Activated CD4-positive, alpha-beta T cell treated with anti-CD3 and anti-CD28 coated beads, Interleukin-2, amount 10 ng/mL, durations not matched to agents 24 days and 14 days (primary cell): ENCODE measurements at regions not wholly inside any gene's neighbourhood (a gene's known extent, or its start where the extent isn't known, plus 50 kb on each side); places are given as distances from the start of the nearest gene placed in this dataset.

ENCODE experiments used
- DNase-seq: peaks from one replicate; pipeline ENCODE4 v3.0.0; 2022
- H3K27ac Mint-ChIP-seq: one replicate; pipeline ENCODE4 v1.8.0; 2022; ENCODE audit warnings: mild to moderate bottlenecking, mixed read lengths
- H3K27me3 Mint-ChIP-seq: one replicate; pipeline ENCODE4 v1.8.0; 2022; ENCODE audit warnings: mixed read lengths
- H3K36me3 Mint-ChIP-seq: one replicate; pipeline ENCODE4 v1.8.0; 2022; ENCODE audit warnings: low read depth, mild to moderate bottlenecking, mixed read lengths
- H3K4me1 Mint-ChIP-seq: one replicate; pipeline ENCODE4 v1.8.0; 2021; ENCODE audit warnings: mixed read lengths
- H3K4me3 Mint-ChIP-seq: one replicate; pipeline ENCODE4 v1.8.0; 2022; ENCODE audit warnings: mild to moderate bottlenecking, moderate library complexity, mixed read lengths
- H3K9me3 Mint-ChIP-seq: one replicate; pipeline ENCODE4 v1.8.0; 2021; ENCODE audit warnings: mixed read lengths
- intact Hi-C: fragments of 100-400 bp; cut with micrococcal nuclease; formaldehyde crosslinking; loops from one replicate; pipeline ENCODE4 v1.15.1; 2023

GRCh38 chr4:14528918-14529317, 473.4 kb upstream of the CPEB2 start:
- intact Hi-C loops = no loop called here
- no peak for DNase-seq
- no peaks in the 10 kb centered on the region for H3K4me1 Mint-ChIP-seq
- no peaks in the 10 kb centered on the region for H3K9me3 Mint-ChIP-seq
- H3K27me3 Mint-ChIP-seq = no peaks in the 10 kb centered on the region
- H3K4me3 Mint-ChIP-seq = no peak overlapping the region
- H3K36me3 Mint-ChIP-seq = no peaks in the 10 kb centered on the region
- H3K27ac Mint-ChIP-seq = no peak overlapping the region

DNA sequence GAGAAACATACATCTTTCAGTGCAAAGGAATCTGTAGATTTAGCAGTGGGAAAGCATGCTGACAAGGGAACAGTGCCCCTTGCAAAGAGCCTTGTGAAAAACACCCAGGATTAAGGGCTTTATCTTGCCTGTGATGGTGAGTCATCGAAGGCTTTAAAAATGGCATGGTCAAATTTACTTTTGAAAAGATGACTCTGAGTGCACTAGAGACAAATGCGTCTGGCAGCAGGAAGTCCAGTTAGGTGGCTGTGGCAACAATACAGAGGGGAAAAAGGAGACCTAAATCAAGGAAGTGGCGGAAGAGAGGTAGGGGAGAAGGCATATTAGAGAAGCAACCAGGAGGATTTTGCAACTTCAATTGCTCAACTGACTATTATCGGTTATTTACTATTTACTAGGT, 472.6 kb upstream of the CPEB2 start:
- Mint-ChIP-seq H3K36me3 (no peaks in the 10 kb centered on the region), H3K9me3 (no peaks in the 10 kb centered on the region), H3K4me1 (no peaks in the 10 kb centered on the region), H3K27me3 (no peaks in the 10 kb centered on the region), H3K4me3 (no peak overlapping the region), H3K27ac (no peak overlapping the region)
- no peak for DNase-seq
- intact Hi-C loops = no loop called here

- Mint-ChIP-seq H3K9me3 (no peaks in the 10 kb centered on the region), H3K27ac (no peak overlapping the region), H3K36me3 (no peaks in the 10 kb centered on the region), H3K27me3 (no peaks in the 10 kb centered on the region), H3K4me3 (no peak overlapping the region), H3K4me1 (no peaks in the 10 kb centered on the region)
- intact Hi-C loops = no loop called here
- no peak for DNase-seq
Observed at GRCh38 chr4:14532436-14532835, 469.8 kb upstream of the CPEB2 start.

DNA sequence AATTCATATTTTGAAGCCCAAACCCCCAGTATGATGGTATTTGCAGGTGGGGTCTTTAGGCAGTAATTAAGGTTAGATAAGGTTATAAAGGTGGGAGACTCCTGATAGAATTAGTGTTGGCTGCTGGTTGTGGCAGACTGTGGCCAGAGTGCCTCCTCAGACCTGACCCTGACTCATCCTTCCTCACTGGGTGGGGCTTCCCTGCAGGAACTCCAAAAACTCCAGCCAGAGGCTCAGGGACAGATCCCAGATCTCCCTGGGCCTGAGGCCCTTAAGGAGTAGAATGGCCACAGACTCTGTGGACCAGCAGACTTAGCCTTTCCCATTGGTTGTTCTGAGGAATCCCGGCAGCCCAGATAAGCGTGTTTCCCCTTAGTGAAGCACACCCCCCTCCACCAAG, 463.0 kb upstream of the CPEB2 start:
- H3K36me3 Mint-ChIP-seq = no peaks in the 10 kb centered on the region
- H3K9me3 Mint-ChIP-seq = peaks cover 5% of the 10 kb centered on the region
- H3K27me3 Mint-ChIP-seq = no peaks in the 10 kb centered on the region
- no peak for DNase-seq
- intact Hi-C loops = no loop called here
- no peak overlapping the region for H3K27ac Mint-ChIP-seq
- no peak overlapping the region for H3K4me3 Mint-ChIP-seq
- H3K4me1 Mint-ChIP-seq = no peaks in the 10 kb centered on the region

GRCh38 chr4:14545163-14545562, 457.1 kb upstream of the CPEB2 start:
- intact Hi-C loops = no loop called here
- no peak for DNase-seq
- peaks cover 11% of the 10 kb centered on the region for H3K9me3 Mint-ChIP-seq
- no peaks in the 10 kb centered on the region for H3K4me1 Mint-ChIP-seq
- no peaks in the 10 kb centered on the region for H3K27me3 Mint-ChIP-seq
- H3K36me3 Mint-ChIP-seq = no peaks in the 10 kb centered on the region
- H3K4me3 Mint-ChIP-seq = no peak overlapping the region
- no peak overlapping the region for H3K27ac Mint-ChIP-seq

DNA sequence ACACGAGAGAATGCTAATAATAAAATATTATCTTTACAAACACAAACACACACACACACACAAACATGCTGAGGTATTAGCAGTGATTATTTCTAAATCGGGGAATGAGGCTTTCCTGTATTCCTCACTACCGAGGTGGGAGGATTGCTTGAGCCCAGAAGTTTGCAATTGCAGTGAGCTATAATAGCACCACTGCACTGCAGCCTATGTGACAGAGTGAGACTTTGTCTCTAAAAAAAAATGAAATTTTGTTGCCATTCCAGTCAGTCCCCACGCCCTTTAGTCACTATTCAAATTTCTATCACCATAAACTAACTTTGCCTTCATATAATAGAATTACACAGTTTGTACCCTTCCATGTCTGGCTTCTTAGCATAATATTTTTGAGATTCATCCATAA, 456.5 kb upstream of the CPEB2 start:
- peaks cover 7% of the 10 kb centered on the region for H3K9me3 Mint-ChIP-seq
- intact Hi-C loops = no loop called here
- H3K4me1 Mint-ChIP-seq = no peaks in the 10 kb centered on the region
- no peaks in the 10 kb centered on the region for H3K27me3 Mint-ChIP-seq
- no peak for DNase-seq
- no peak overlapping the region for H3K27ac Mint-ChIP-seq
- H3K36me3 Mint-ChIP-seq = no peaks in the 10 kb centered on the region
- H3K4me3 Mint-ChIP-seq = no peak overlapping the region

DNA sequence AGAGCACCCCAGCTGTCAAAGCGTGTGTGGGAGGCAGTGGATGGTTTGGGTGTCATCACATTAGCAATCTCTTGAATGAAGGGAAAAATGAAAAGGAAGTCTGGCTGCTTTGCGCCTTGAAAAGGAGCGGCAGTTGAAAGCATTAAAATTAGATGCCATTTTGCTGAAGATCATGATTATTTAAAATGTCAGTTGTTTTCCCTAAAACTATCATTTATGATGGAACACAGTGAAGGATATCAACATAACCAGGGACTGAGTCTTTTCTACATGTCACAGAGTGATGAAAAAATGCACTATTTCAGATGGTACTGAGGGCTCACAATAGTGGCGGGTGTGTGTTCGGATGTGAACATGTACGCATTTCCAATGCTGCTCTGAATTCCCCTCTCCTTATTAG, 450.2 kb upstream of the CPEB2 start:
- H3K9me3 Mint-ChIP-seq = peaks cover 7% of the 10 kb centered on the region
- H3K4me3 Mint-ChIP-seq = no peak overlapping the region
- no peaks in the 10 kb centered on the region for H3K27me3 Mint-ChIP-seq
- H3K4me1 Mint-ChIP-seq = no peaks in the 10 kb centered on the region
- DNase-seq = no peak
- H3K36me3 Mint-ChIP-seq = no peaks in the 10 kb centered on the region
- intact Hi-C loops = no loop called here
- no peak overlapping the region for H3K27ac Mint-ChIP-seq

GRCh38 chr4:14559646-14560045, 442.6 kb upstream of the CPEB2 start:
- Mint-ChIP-seq H3K27ac (no peak overlapping the region), H3K4me1 (no peaks in the 10 kb centered on the region), H3K36me3 (no peaks in the 10 kb centered on the region), H3K4me3 (no peak overlapping the region), H3K27me3 (no peaks in the 10 kb centered on the region), H3K9me3 (no peaks in the 10 kb centered on the region)
- no peak for DNase-seq
- intact Hi-C loops = no loop called here

DNA sequence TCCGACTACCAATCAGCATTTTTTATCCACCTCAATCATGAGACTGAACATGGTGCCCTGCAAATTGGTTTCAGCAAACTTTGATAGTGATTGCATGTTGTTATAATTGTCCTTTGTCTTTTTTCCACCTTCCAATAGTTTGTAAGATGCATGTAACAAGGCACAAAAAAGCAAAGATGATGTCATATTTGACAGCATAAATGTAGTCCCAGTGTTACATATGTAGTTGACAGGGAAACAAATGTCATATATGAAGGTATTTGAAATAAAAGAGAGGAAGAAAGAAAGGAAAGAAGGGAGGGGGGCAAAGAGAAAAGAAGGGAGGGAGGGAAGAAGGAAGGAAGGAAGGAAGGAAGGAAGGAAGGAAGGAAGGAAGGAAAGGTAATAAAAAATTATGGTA, 441.7 kb upstream of the CPEB2 start:
- H3K27me3 Mint-ChIP-seq = no peaks in the 10 kb centered on the region
- no peak overlapping the region for H3K27ac Mint-ChIP-seq
- intact Hi-C loops = no loop called here
- no peaks in the 10 kb centered on the region for H3K36me3 Mint-ChIP-seq
- H3K9me3 Mint-ChIP-seq = no peaks in the 10 kb centered on the region
- no peak for DNase-seq
- no peaks in the 10 kb centered on the region for H3K4me1 Mint-ChIP-seq
- H3K4me3 Mint-ChIP-seq = no peak overlapping the region

- intact Hi-C loops = no loop called here
- Mint-ChIP-seq H3K4me3 (no peak overlapping the region), H3K27ac (no peak overlapping the region)
Observed at GRCh38 chr4:14562901-14563300, 439.4 kb upstream of the CPEB2 start.

GRCh38 chr4:14564281-14564680, 438.0 kb upstream of the CPEB2 start:
- no peaks in the 10 kb centered on the region for H3K9me3 Mint-ChIP-seq
- DNase-seq = no peak
- no peaks in the 10 kb centered on the region for H3K4me1 Mint-ChIP-seq
- no peak overlapping the region for H3K4me3 Mint-ChIP-seq
- H3K27ac Mint-ChIP-seq = no peak overlapping the region
- no peaks in the 10 kb centered on the region for H3K27me3 Mint-ChIP-seq
- H3K36me3 Mint-ChIP-seq = no peaks in the 10 kb centered on the region
- intact Hi-C loops = no loop called here

More at GRCh38 chr4:14562901-14563300, 439.4 kb upstream of the CPEB2 start:
- DNase-seq = no peak
- H3K9me3 Mint-ChIP-seq = no peaks in the 10 kb centered on the region
- no peaks in the 10 kb centered on the region for H3K4me1 Mint-ChIP-seq
- H3K27me3 Mint-ChIP-seq = no peaks in the 10 kb centered on the region
- no peaks in the 10 kb centered on the region for H3K36me3 Mint-ChIP-seq

DNA sequence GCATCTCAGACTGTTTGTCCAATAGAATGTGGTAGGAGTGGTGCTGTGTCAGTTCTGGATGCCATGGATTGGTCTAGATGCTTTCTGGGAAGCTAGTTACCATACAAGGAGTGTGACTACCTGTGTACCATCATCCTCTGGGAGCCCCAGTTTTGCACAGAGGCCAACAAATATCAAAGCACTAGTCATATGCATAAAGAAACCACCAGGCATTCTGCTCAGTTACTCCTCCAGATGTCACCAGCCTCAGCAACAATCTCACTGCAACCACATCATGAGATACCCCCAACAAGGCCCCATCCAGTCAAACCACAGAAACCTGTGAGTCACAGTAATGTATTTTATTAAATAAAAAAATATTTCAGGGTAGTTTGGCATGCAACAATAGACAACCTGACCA, 435.8 kb upstream of the CPEB2 start:
- H3K27ac Mint-ChIP-seq = no peak overlapping the region
- no peak for DNase-seq
- no peaks in the 10 kb centered on the region for H3K4me1 Mint-ChIP-seq
- no peaks in the 10 kb centered on the region for H3K36me3 Mint-ChIP-seq
- intact Hi-C loops = no loop called here
- H3K27me3 Mint-ChIP-seq = no peaks in the 10 kb centered on the region
- H3K9me3 Mint-ChIP-seq = no peaks in the 10 kb centered on the region
- H3K4me3 Mint-ChIP-seq = no peak overlapping the region

DNA sequence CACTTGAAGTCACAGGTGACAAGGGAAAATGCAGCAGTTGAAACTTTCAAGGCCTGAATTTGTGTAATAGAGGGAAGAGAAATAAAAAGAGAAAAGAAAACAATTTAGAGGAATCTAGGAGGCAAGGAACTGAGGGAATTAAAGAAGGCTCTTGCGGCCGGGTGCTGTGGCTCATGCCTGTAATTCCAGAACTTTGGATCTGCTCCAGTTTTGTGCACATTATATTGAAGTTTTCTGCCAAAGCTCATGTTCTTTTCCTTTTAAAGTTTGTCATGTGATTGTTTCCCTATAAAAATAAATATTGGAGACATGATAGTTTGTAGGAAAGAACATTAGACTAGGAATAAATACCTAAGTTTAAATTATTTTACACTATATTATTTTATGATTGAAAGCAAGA, 433.9 kb upstream of the CPEB2 start:
- Mint-ChIP-seq H3K36me3 (no peaks in the 10 kb centered on the region), H3K4me3 (no peak overlapping the region), H3K9me3 (no peaks in the 10 kb centered on the region), H3K27me3 (no peaks in the 10 kb centered on the region), H3K27ac (no peak overlapping the region), H3K4me1 (no peaks in the 10 kb centered on the region)
- intact Hi-C loops = no loop called here
- DNase-seq = no peak

DNA sequence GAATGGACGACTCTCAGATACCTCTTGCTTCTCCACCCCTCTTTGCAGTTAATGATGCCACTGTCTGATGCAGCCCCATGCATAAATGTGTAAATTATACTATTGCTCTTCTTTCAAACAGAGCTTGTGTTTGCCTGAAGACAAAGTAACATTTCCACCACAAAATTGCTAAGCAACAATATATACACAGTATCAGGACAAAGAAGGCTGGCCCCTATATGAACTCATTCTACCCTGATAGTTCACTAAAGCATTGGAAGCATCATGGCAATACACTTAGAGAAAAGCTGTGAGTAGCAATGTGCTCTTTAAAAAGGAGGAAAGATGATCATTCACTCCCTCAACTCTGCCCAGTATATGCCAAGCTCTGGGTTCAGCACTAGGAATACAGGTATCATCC, 427.0 kb upstream of the CPEB2 start:
- Mint-ChIP-seq H3K4me3 (no peak overlapping the region), H3K27ac (no peak overlapping the region), H3K27me3 (no peaks in the 10 kb centered on the region), H3K36me3 (no peaks in the 10 kb centered on the region), H3K9me3 (no peaks in the 10 kb centered on the region), H3K4me1 (no peaks in the 10 kb centered on the region)
- no peak for DNase-seq
- intact Hi-C loops = no loop called here

DNA sequence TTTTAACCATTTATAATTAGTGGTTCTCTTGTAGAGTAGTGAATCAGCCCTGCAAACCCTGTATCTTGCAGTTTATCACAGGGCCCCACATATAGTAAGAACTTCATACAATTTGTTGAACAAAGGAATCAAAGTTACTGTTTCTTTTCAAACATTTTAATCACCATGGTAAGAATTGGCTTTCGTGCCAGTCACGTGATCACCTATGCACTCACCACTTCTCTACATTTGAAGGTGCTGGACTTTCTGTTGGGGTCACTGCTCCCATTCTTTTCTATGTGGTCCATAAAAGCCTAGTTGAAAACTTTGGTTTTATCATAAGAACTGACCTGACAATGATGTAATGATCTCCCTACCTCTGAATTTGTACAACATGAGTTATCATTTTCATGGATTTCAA, 426.4 kb upstream of the CPEB2 start:
- intact Hi-C loops = no loop called here
- Mint-ChIP-seq H3K27ac (no peak overlapping the region), H3K9me3 (no peaks in the 10 kb centered on the region), H3K36me3 (no peaks in the 10 kb centered on the region), H3K27me3 (no peaks in the 10 kb centered on the region), H3K4me1 (no peaks in the 10 kb centered on the region), H3K4me3 (no peak overlapping the region)
- no peak for DNase-seq

DNA sequence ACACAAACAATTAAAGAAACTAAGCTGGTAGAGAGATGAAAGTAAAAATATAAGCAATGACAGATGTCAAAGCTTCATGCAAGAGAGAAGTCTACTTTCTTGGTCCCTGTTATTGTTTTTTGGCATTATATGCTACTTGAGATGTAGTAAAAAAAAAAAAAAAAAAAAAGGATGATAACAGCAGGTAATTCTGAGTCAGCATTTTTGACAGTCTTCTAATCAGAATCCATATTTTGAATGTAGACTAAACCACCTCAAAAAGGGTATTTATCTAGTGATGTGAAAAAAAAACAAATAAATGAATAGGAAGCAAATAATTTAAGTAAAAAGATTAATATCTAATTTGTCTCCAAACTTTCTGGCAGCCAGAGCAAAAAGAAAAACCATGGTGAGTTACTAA, 422.2 kb upstream of the CPEB2 start:
- H3K27me3 Mint-ChIP-seq = no peaks in the 10 kb centered on the region
- H3K36me3 Mint-ChIP-seq = no peaks in the 10 kb centered on the region
- no peak overlapping the region for H3K27ac Mint-ChIP-seq
- no peaks in the 10 kb centered on the region for H3K4me1 Mint-ChIP-seq
- DNase-seq = no peak
- intact Hi-C loops = no loop called here
- no peak overlapping the region for H3K4me3 Mint-ChIP-seq
- no peaks in the 10 kb centered on the region for H3K9me3 Mint-ChIP-seq
